Erythroblast (primary cell): ENCODE measurements at regions not wholly inside any gene's neighbourhood (a gene's known extent, or its start where the extent isn't known, plus 50 kb on each side); places are given as distances from the start of the nearest gene placed in this dataset.

Experiments used
- GATA1 ChIP-seq: IDR thresholded peaks from 2 replicates; pipeline ENCODE4 v1.6.1; 2011; ENCODE audit warnings: low read depth, mild to moderate bottlenecking, control low read depth, low read length, moderate library complexity
- POLR2A ChIP-seq: IDR thresholded peaks from 2 replicates; pipeline ENCODE4 v1.6.1; 2011; ENCODE audit warnings: mild to moderate bottlenecking, low read length

GRCh38 chr4:173891072-173891471, 361.0 kb upstream of the HAND2 start:
- TF ChIP-seq POLR2A (no peak), GATA1 (no peak)
